IMR-90 (cell line): ENCODE measurements at regions not wholly inside any gene's neighbourhood (a gene's known extent, or its start where the extent isn't known, plus 50 kb on each side); places are given as distances from the start of the nearest gene placed in this dataset.

ENCODE experiments used
- ATAC-seq: fragments of 200-7000 bp; cut with Tn5 transposase; 2 replicates; pipeline ENCODE4 v1.9.1; 2020; ENCODE audit warnings: low read depth, mild to moderate bottlenecking, moderate library complexity
- BruUV-seq: library from RNA; stranded (reverse); fragments of 400-500 nt; replicated peaks from 2 replicates; lab custom pipeline; 2021; lab: Mats Ljungman, UMichigan
- CTCF ChIA-PET: fragments of 300-600 bp; formaldehyde crosslinking; extraction: SDS; loops from one replicate; lab custom pipeline; 2021; ENCODE audit warnings: antibody characterized with exemption; lab: Yijun Ruan, JAX
- POLR2A ChIA-PET: fragments of 300-600 bp; sonication (Branson Sonifier 250); formaldehyde crosslinking; loops from one replicate; lab custom pipeline; 2022; ENCODE audit warnings: antibody characterized with exemption; ENCODE audit not compliant: unreplicated experiment; lab: Charles Lee
- DNase-seq: peaks from one replicate; pipeline ENCODE4 v3.0.0; 2013
- H2AFZ ChIP-seq: replicated peaks from 2 replicates; pipeline ENCODE3; 2013; ENCODE audit warnings: low read length, mild to moderate bottlenecking; ENCODE audit not compliant: poor library complexity
- H2AK5ac ChIP-seq: 2 replicates; pipeline ENCODE4 v1.6.1; 2013; ENCODE audit warnings: low read depth, low read length, inconsistent platforms
- H2AK9ac ChIP-seq: replicated peaks from 2 replicates; pipeline ENCODE3; 2013; ENCODE audit warnings: mild to moderate bottlenecking, low read depth, low read length, moderate library complexity; ENCODE audit not compliant: poor library complexity
- H2BK120ac ChIP-seq: 2 replicates; pipeline ENCODE4 v1.6.1; 2013; ENCODE audit warnings: low read depth, low read length, inconsistent platforms
- H2BK15ac ChIP-seq: 3 replicates; pipeline ENCODE4 v1.6.1; 2013; ENCODE audit warnings: low read depth, low read length, inconsistent platforms
- H2BK20ac ChIP-seq: 2 replicates; pipeline ENCODE4 v1.6.1; 2013; ENCODE audit warnings: low read depth, mild to moderate bottlenecking, inconsistent platforms, low read length, moderate library complexity
- H2BK5ac ChIP-seq: 2 replicates; pipeline ENCODE4 v1.6.1; 2013; ENCODE audit warnings: mild to moderate bottlenecking, low read depth, low read length, inconsistent platforms; ENCODE audit not compliant: poor library complexity, severe bottlenecking
- H3K14ac ChIP-seq: replicated peaks from 2 replicates; pipeline ENCODE4 v1.6.1; 2013; ENCODE audit warnings: low read depth, low read length, inconsistent platforms
- H3K18ac ChIP-seq: 2 replicates; pipeline ENCODE4 v1.6.1; 2013; ENCODE audit warnings: low read depth, low read length, control low read depth
- H3K23ac ChIP-seq: 2 replicates; pipeline ENCODE4 v1.6.1; 2013; ENCODE audit warnings: low read depth, low read length, inconsistent platforms
- H3K27ac ChIP-seq: 2 replicates; pipeline ENCODE4 v1.5.1; 2013; ENCODE audit warnings: mild to moderate bottlenecking, control low read depth, low read length; ENCODE audit not compliant: insufficient read depth
- H3K27me3 ChIP-seq: 2 replicates; pipeline ENCODE4 v1.6.1; 2013; ENCODE audit warnings: low read length; ENCODE audit not compliant: control insufficient read depth, insufficient read depth
- H3K36me3 ChIP-seq: 2 replicates; pipeline ENCODE4 v1.6.1; 2013; ENCODE audit warnings: low read length, mixed read lengths; ENCODE audit not compliant: control insufficient read depth, insufficient read depth
- H3K4ac ChIP-seq: 2 replicates; pipeline ENCODE4 v1.6.1; 2013; ENCODE audit warnings: low read depth, low read length, inconsistent platforms
- H3K4me1 ChIP-seq: 2 replicates; pipeline ENCODE4 v1.6.1; 2013; ENCODE audit warnings: low read length, mixed read lengths; ENCODE audit not compliant: control insufficient read depth, insufficient read depth
- H3K4me2 ChIP-seq: 2 replicates; pipeline ENCODE4 v1.6.1; 2013; ENCODE audit warnings: low read depth, mild to moderate bottlenecking, control low read depth, low read length, moderate library complexity
- H3K4me3 ChIP-seq: 2 replicates; pipeline ENCODE4 v1.5.1; 2013; ENCODE audit warnings: low read depth, mild to moderate bottlenecking, control low read depth, low read length, moderate library complexity; ENCODE audit not compliant: insufficient read depth
- H3K56ac ChIP-seq: 2 replicates; pipeline ENCODE4 v1.6.1; 2013; ENCODE audit warnings: low read length, inconsistent platforms; ENCODE audit not compliant: insufficient read depth; ENCODE audit errors: extremely low read depth
- H3K79me1 ChIP-seq, 2 experiments: 2 replicates each; pipeline ENCODE4 v1.6.1; 2013; ENCODE audit warnings: low read length in 2 of 2, inconsistent platforms in 1 of 2, low read depth in 1 of 2
- H3K9ac ChIP-seq: 2 replicates; pipeline ENCODE4 v1.6.1; 2013; ENCODE audit warnings: low read depth, low read length, control low read depth
- H3K9me1 ChIP-seq: 2 replicates; pipeline ENCODE4 v1.6.1; 2013; ENCODE audit warnings: low read length, inconsistent platforms; ENCODE audit not compliant: insufficient read depth
- H3K9me3 ChIP-seq: 2 replicates; pipeline ENCODE4 v1.6.1; 2013; ENCODE audit warnings: low read length; ENCODE audit not compliant: control insufficient read depth, insufficient read depth
- H4K20me1 ChIP-seq: 2 replicates; pipeline ENCODE4 v1.6.1; 2013; ENCODE audit warnings: low read length, inconsistent platforms; ENCODE audit not compliant: insufficient read depth
- H4K5ac ChIP-seq: 2 replicates; pipeline ENCODE4 v1.6.1; 2013; ENCODE audit warnings: mild to moderate bottlenecking, low read depth, low read length, control low read depth
- H4K8ac ChIP-seq, 2 experiments: 2 replicates each; pipeline ENCODE4 v1.6.1; 2013; ENCODE audit warnings: low read depth in 2 of 2, low read length in 2 of 2, control low read depth in 1 of 2, inconsistent platforms in 1 of 2
- H4K91ac ChIP-seq: 2 replicates; pipeline ENCODE4 v1.6.1; 2013; ENCODE audit warnings: low read depth, low read length, inconsistent platforms; ENCODE audit not compliant: insufficient read depth
- CEBPB ChIP-seq: IDR thresholded peaks from 2 replicates; pipeline ENCODE4 v1.6.1; 2012; ENCODE audit warnings: low read depth, low read length, improper control_type of control experiment
- ELK1 ChIP-seq: fragments of 150-350 bp; IDR thresholded peaks from 2 replicates; pipeline ENCODE4 v1.6.1; 2016; ENCODE audit warnings: low read depth, mild to moderate bottlenecking, low read length, moderate library complexity, borderline replicate concordance
- FOS ChIP-seq: fragments of 150-350 bp; IDR thresholded peaks from 2 replicates; pipeline ENCODE4 v1.6.1; 2016; ENCODE audit warnings: low read depth, low read length
- MAFK ChIP-seq: IDR thresholded peaks from 2 replicates; pipeline ENCODE4 v1.6.1; 2012; ENCODE audit warnings: low read depth, low read length, improper control_type of control experiment
- NFE2L2 ChIP-seq: fragments of 150-350 bp; IDR thresholded peaks from 2 replicates; pipeline ENCODE4 v1.6.1; 2016; ENCODE audit warnings: low read depth, mild to moderate bottlenecking, low read length
- POLR2A ChIP-seq: IDR thresholded peaks from 2 replicates; pipeline ENCODE4 v1.6.1; 2012; ENCODE audit warnings: mild to moderate bottlenecking, low read depth, low read length
- WGBS, 2 experiments: methylation state at CpG; one replicate each; pipeline versions ENCODE4 v1.1.5 to v1.1.7; 2013; ENCODE audit warnings: missing lambda C conversion rate in 2 of 2; ENCODE audit not compliant: insufficient read length in 1 of 2; ENCODE audit errors: extremely low coverage in 2 of 2; 5-methylcytosine and 5-hydroxymethylcytosine counted together
- dilution Hi-C: fragments of 300-500 bp; cut with HindIII; formaldehyde crosslinking; loops from one replicate; pipeline ENCODE4 v1.14.3; 2018; ENCODE audit warnings: low sequenced_read_pairs; ENCODE audit not compliant: unreplicated experiment
- in situ Hi-C: fragments of 300-500 bp; cut with MboI; formaldehyde crosslinking; loops from 3 replicates; pipeline ENCODE4 v1.14.3; 2019; ENCODE audit warnings: low sequenced_read_pairs, inconsistent platforms, mixed read lengths
- intact Hi-C: fragments of 100-400 bp; cut with micrococcal nuclease; formaldehyde crosslinking; loops from 2 replicates; pipeline ENCODE4 v1.10.0; 2022

- WGBS, 2 experiments: no CpG with 5 or more reads among the region's 15 CpGs
- Histone ChIP-seq H3K27me3 (no peaks in the 10 kb centered on the region), H2AFZ (no peak overlapping the region), H3K9ac (no peak overlapping the region), H3K4me3 (no peak overlapping the region), H2BK15ac (no peak overlapping the region), H4K20me1 (no peaks in the 10 kb centered on the region), H3K4me1 (no peaks in the 10 kb centered on the region), H3K18ac (no peak overlapping the region), H2BK120ac (no peak overlapping the region), H2BK5ac (no peak overlapping the region), H3K36me3 (no peaks in the 10 kb centered on the region), H3K27ac (no peak overlapping the region), H3K4ac (no peak overlapping the region), H2AK5ac (no peak overlapping the region), H4K8ac (no peak overlapping the region), H4K91ac (no peak overlapping the region), H2BK20ac (no peak overlapping the region), H3K9me3 (no peaks in the 10 kb centered on the region), H2AK9ac (no peak overlapping the region), H3K14ac (no peak overlapping the region), H3K79me1 (no peaks in the 10 kb centered on the region), H3K23ac (no peak overlapping the region), H3K4me2 (no peak overlapping the region), H4K5ac (no peak overlapping the region), H3K56ac (no peak overlapping the region), H3K9me1 (no peaks in the 10 kb centered on the region)
- intact Hi-C loops (no loop called here), dilution Hi-C loops (no loop called here), in situ Hi-C loops (no loop called here)
- ATAC-seq (no peak), DNase-seq (no peak)
- BruUV-seq: no TSS peak
- TF ChIP-seq FOS (no peak), ELK1 (no peak), CEBPB (no peak), NFE2L2 (no peak), MAFK (no peak), POLR2A (no peak)
- ChIA-PET POLR2A (no interaction called here), CTCF (no interaction called here)
Observed at GRCh38 chr2:107747964-107748583, 78.6 kb upstream of the RGPD4 start.
